Heart left ventricle (tissue), 16 donors: ENCODE measurements at regions not wholly inside any gene's neighbourhood (a gene's known extent, or its start where the extent isn't known, plus 50 kb on each side); places are given as distances from the start of the nearest gene placed in this dataset.

Experiments used
- ATAC-seq, 4 donors: fragments of 200-7000 bp; cut with Tn5 transposase; one replicate each; pipeline ENCODE4 v1.9.1; 2020 to 2022; ENCODE audit warnings: moderate library complexity in 4 of 4, mild to moderate bottlenecking in 3 of 4, moderate number of reproducible peaks in 1 of 4
- DNase-seq, 5 donors: peaks; one replicate each; pipeline ENCODE4 v3.0.0-alpha.2; 2020
- H3K27ac ChIP-seq, 12 donors: fragments of 200-600 bp; sonication (generic) in 4 of 12; one replicate each; pipeline versions ENCODE4 v1.5.0 to v1.8.0; 2016 to 2022; ENCODE audit warnings: mild to moderate bottlenecking in 2 of 12
- H3K27me3 ChIP-seq, 9 donors: fragments of 200-600 bp; sonication (generic) in 2 of 9; one replicate each; pipeline versions ENCODE4 v1.5.1 to v1.8.0; 2016 to 2022; ENCODE audit warnings: mild to moderate bottlenecking in 3 of 9
- H3K36me3 ChIP-seq, 9 donors: fragments of 200-600 bp; sonication (generic) in 2 of 9; one replicate each; pipeline versions ENCODE4 v1.5.0 to v1.8.0; 2018 to 2022; ENCODE audit warnings: mild to moderate bottlenecking in 2 of 9
- H3K4me1 ChIP-seq, 12 donors: fragments of 200-600 bp; sonication (generic) in 4 of 12; one replicate each; pipeline versions ENCODE4 v1.5.0 to v1.8.0; 2016 to 2022; ENCODE audit warnings: mild to moderate bottlenecking in 3 of 12
- H3K4me3 ChIP-seq, 12 donors: fragments of 200-600 bp; sonication (generic) in 4 of 12; one replicate each; pipeline versions ENCODE4 v1.5.0 to v1.8.0; 2017 to 2022; ENCODE audit warnings: mild to moderate bottlenecking in 9 of 12, moderate library complexity in 4 of 12
- H3K9me3 ChIP-seq, 12 donors: fragments of 200-600 bp; sonication (generic) in 4 of 12; one replicate each; pipeline versions ENCODE4 v1.5.0 to v1.8.0; 2016 to 2022; ENCODE audit warnings: mild to moderate bottlenecking in 1 of 12
- CTCF ChIP-seq, 12 donors: fragments of 200-600 bp; sonication (generic) in 4 of 12; IDR thresholded peaks; one replicate each; pipeline versions ENCODE4 v1.5.0 to v1.8.0; 2018 to 2022; ENCODE audit warnings: antibody characterized with exemption in 12 of 12, mild to moderate bottlenecking in 5 of 12
- POLR2A ChIP-seq, 2 donors: fragments of 450-650 bp; IDR thresholded peaks; one replicate each; pipeline ENCODE4 v1.6.1; 2017; ENCODE audit warnings: antibody characterized with exemption in 2 of 2, mild to moderate bottlenecking in 2 of 2, moderate library complexity in 2 of 2
- WGBS, 4 donors: extraction: QIAGEN DNeasy Blood & Tissue Kit in 2 of 4; methylation state at CpG; one replicate each; pipeline versions ENCODE4 v1.1.5 to v1.1.7; 2013 to 2018; 5-methylcytosine and 5-hydroxymethylcytosine counted together
- intact Hi-C, 10 donors: fragments of 100-400 bp; cut with DNase I; formaldehyde crosslinking; loops; one replicate each; pipeline versions ENCODE4 v1.11.1 to v1.14.2; 2022
- donor health status: ischemic (EF 13 %, LVEDD 7.1; RV severe dilation, severe dysfunction).
- donor health status: healthy with polysubstance abuse.
- donor health status: DM: no; HTN: yes; CAD: no.
- donor health status: DM: no; HTN: no; CAD: no.
- donor health status: ischemic (EF 25% LVEDD 6.9; RV normal size, moderate dysfunction).
- donor health status: ischemic (EF 25% LVEDD 5.7; RV mildly dilated, moderate dysfunction).
- donor health status: healthy.
- donor health status: DM: yes; HTN: yes; CAD: no.
- donor health status: ischemic (EF 35%, LVEDD 5.7; RV mildly dilated, moderate dysfunction).
- donor health status: nonischemic (EF 11% LVEDD 7.7; RV severe dilation, severe dysfunction).
- donor health status: DM: yes; HTN: yes; CAD: no.
- donor health status: PGD.
- donor health status: ischemic (EF 29% LVEDD 5.4; RV normal size, mild dysfunction).
- donor health status: nonischemic (EF 23%, LVEDD 6.1; RV moderate dilation, normal function).

GRCh38 chr4:1575418-1576303 lies 108.5 kb downstream of the FAM53A start:
- Histone ChIP-seq H3K27me3 (peaks cover 0 to 6% (median 0%) of the 10 kb centered on the region in 9 donors), H3K36me3 (no peaks in the 10 kb centered on the region), H3K4me3 (no peak overlapping the region), H3K27ac (no peak overlapping the region), H3K9me3 (no peaks in the 10 kb centered on the region), H3K4me1 (peaks cover 0 to 28% (median 8%) of the 10 kb centered on the region in 12 donors)
- WGBS, 4 donors, result 76 to 80% (median 78%) methylated on average over 17 to 20 of the region's 20 CpGs
- intact Hi-C loops, result no loop called here
- TF ChIP-seq POLR2A (IDR thresholded peaks at IDR 0.05), result no peak
- TF ChIP-seq CTCF (IDR thresholded peaks at IDR 0.05), result no peak
- ATAC-seq, result no peak
- DNase-seq, result peak in 2 of 5 donors; percentile 16 to 22

DNA sequence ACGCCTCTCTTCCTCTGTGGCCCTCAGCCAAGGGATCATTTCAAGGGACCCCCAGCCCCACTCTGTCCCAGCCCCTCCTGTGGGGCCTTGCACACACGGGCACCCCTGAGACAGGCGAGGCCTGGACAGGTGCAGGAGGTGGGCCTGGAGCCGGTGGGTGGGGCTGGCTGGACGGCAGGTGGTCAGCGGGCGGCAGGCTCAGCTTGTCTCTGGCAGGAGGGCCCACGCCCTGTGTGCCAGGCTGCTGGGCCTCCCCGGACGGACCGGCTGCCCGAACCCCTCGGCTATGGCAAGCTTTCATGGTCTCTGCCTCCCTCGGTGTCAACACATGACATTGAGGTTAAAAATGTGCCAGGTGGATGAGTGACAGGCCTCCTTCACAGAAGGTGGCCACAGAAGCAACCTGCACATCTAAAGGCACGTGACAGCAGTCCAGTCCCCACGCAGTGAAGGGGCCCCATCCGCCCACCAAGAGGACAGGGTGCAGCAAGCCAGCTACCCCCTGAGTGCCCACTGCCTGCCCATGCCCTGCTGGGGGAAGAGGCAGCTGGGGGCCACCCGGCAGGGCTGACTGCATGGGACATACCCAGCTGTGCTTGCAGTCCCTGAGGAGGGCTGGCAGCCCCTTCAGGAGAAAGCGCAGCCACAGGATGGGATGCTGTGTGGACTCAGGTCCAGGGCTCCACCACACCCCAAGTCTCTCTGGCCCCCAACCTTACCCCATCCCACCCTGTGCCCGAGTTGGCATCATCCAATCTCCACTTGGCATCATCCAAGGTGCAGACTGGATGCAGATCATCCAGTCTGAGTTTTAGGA lies 109.3 kb downstream of the FAM53A start:
- WGBS, 4 donors, result 86 to 91% (median 87%) methylated on average over 18 to 20 of the region's 20 CpGs
- Histone ChIP-seq H3K9me3 (no peaks in the 10 kb centered on the region), H3K36me3 (no peaks in the 10 kb centered on the region), H3K4me3 (no peak overlapping the region), H3K4me1 (peaks cover 0 to 20% (median 6%) of the 10 kb centered on the region in 12 donors), H3K27ac (no peak overlapping the region), H3K27me3 (peaks cover 0 to 6% (median 0%) of the 10 kb centered on the region in 9 donors)
- intact Hi-C loops, result no loop called here
- no peak for TF ChIP-seq CTCF (IDR thresholded peaks at IDR 0.05)
- no peak for TF ChIP-seq POLR2A (IDR thresholded peaks at IDR 0.05)
- peak in 3 of 5 donors; percentile 9 to 57 (median 15) for DNase-seq
- ATAC-seq, result no peak

GRCh38 chr4:1573830-1574459 lies 110.2 kb downstream of the FAM53A start:
- WGBS, 4 donors, result 73 to 86% (median 74%) methylated on average over 13 of the region's 13 CpGs
- no peak for TF ChIP-seq CTCF (IDR thresholded peaks at IDR 0.05)
- TF ChIP-seq POLR2A (IDR thresholded peaks at IDR 0.05), result no peak
- Histone ChIP-seq H3K4me1 (peaks cover 0 to 12% (median 5%) of the 10 kb centered on the region in 12 donors), H3K9me3 (no peaks in the 10 kb centered on the region), H3K36me3 (no peaks in the 10 kb centered on the region), H3K27me3 (no peaks in the 10 kb centered on the region), H3K4me3 (no peak overlapping the region), H3K27ac (no peak overlapping the region)
- intact Hi-C loops, result no loop called here
- DNase-seq, result peak in 2 of 5 donors; percentile 14 to 18
- ATAC-seq, result no peak
